Osteocyte (in vitro differentiated cells): ENCODE measurements at regions not wholly inside any gene's neighbourhood (a gene's known extent, or its start where the extent isn't known, plus 50 kb on each side); places are given as distances from the start of the nearest gene placed in this dataset.
"Not testable (repeated sequence)": the region's sequence is repeated elsewhere in the genome, so short reads cannot be mapped to it uniquely, and the experiment has no call there.

Experiments
- DNase-seq: peaks from one replicate; pipeline ENCODE4 v3.0.0; 2021; ENCODE audit warnings: mixed read lengths; ENCODE audit not compliant: unreplicated experiment; ENCODE audit errors: extremely low spot score
- H3K27ac Mint-ChIP-seq: one replicate; pipeline ENCODE4 v1.8.0; 2021; ENCODE audit warnings: mild to moderate bottlenecking, mixed read lengths; ENCODE audit not compliant: unreplicated experiment
- H3K27me3 Mint-ChIP-seq: one replicate; pipeline ENCODE4 v1.8.0; 2021; ENCODE audit warnings: mixed read lengths; ENCODE audit not compliant: unreplicated experiment
- H3K36me3 Mint-ChIP-seq: one replicate; pipeline ENCODE4 v1.8.0; 2021; ENCODE audit warnings: mixed read lengths; ENCODE audit not compliant: unreplicated experiment
- H3K4me1 Mint-ChIP-seq: one replicate; pipeline ENCODE4 v1.8.0; 2021; ENCODE audit warnings: mixed read lengths; ENCODE audit not compliant: unreplicated experiment
- H3K4me3 Mint-ChIP-seq: one replicate; pipeline ENCODE4 v1.8.0; 2021; ENCODE audit warnings: mild to moderate bottlenecking, moderate library complexity, mixed read lengths; ENCODE audit not compliant: unreplicated experiment
- H3K9me3 Mint-ChIP-seq: one replicate; pipeline ENCODE4 v1.8.0; 2021; ENCODE audit warnings: mixed read lengths; ENCODE audit not compliant: unreplicated experiment

- not testable (repeated sequence) for H3K36me3 Mint-ChIP-seq, H3K9me3 Mint-ChIP-seq, H3K4me3 Mint-ChIP-seq, H3K4me1 Mint-ChIP-seq, H3K27ac Mint-ChIP-seq, DNase-seq, H3K27me3 Mint-ChIP-seq
Measured at GRCh38 chr2:90290701-90291100, 1599.2 kb downstream of the RPIA start.

DNA sequence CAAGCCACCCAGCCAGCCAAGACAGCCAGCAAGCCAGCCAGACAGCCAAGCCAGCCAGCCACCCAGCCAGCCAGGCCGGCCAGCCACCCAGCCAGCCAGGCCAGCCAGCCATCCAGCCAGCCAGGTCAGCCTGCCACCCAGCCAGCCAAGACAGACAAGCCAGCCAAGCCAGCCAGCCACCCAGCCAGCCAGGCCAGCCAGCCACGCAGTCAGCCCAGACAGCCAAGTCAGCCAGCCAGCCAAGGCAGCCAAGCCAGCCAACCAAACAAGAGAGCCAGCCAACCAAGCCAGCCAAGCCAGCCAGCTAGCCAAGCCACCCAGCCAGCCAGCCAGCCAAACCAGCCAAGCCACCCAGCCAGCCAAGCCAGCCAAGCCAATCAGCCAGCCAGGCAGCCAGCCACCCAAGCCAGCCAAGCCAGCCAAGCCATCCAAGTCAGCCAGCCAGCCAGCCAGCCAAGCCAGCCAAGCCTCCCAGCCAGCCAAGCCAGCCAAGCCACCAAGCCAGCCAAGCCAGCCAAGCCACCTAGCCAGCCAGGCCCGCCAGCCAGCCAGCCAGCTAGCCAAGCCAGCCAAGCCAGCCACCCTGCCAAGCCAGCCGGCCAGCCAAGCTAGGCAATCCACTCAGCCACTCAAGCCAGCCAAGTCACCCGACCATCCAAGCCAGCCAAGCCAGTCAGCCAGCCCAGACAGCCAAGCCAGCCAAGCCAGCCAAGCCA is 1599.9 kb downstream of the RPIA start:
- not testable (repeated sequence) for H3K4me1 Mint-ChIP-seq, H3K4me3 Mint-ChIP-seq, DNase-seq, H3K9me3 Mint-ChIP-seq, H3K27me3 Mint-ChIP-seq, H3K27ac Mint-ChIP-seq, H3K36me3 Mint-ChIP-seq

DNA sequence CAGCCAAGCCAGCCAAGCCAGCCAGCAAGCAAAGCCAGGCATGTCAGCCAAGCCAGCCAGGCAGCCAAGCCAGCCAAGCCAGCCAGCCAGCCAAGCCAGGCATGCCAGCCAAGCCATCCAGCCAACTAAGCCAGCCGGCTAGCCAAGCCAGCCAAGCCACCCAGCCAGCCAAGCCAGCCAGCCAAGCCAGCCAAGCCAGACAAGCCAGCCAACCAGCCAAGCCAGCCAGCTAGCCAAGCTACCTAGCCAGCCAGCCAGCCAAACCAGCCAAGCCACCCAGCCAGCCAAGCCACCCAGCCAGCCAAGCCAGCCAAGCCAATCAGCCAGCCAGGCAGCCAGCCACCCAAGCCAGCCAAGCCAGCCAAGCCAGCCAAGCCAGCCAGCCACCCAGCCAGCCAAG is 1600.5 kb downstream of the RPIA start:
- not testable (repeated sequence) for H3K9me3 Mint-ChIP-seq, DNase-seq, H3K27ac Mint-ChIP-seq, H3K4me1 Mint-ChIP-seq, H3K4me3 Mint-ChIP-seq, H3K36me3 Mint-ChIP-seq, H3K27me3 Mint-ChIP-seq

DNA sequence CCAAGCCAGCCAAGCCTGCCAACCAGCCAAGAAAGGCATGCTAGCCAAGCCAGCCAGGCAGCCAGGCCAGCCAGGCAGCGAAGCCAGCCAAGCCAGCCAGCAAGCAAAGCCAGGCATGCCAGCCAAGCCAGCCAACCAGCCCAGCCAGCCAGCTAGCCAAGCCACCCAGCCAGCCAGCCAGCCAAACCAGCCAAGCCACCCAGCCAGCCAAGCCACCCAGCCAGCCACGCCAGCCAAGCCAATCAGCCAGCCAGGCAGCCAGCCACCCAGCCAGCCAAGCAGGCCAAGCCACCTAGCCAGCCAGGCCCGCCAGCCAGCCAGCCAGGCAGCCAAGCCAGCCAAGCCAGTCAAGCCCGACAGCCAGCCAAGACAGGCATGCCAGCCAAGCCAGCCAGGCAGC is 1601.0 kb downstream of the RPIA start:
- not testable (repeated sequence) for DNase-seq, H3K27ac Mint-ChIP-seq, H3K27me3 Mint-ChIP-seq, H3K4me3 Mint-ChIP-seq, H3K9me3 Mint-ChIP-seq, H3K4me1 Mint-ChIP-seq, H3K36me3 Mint-ChIP-seq

DNA sequence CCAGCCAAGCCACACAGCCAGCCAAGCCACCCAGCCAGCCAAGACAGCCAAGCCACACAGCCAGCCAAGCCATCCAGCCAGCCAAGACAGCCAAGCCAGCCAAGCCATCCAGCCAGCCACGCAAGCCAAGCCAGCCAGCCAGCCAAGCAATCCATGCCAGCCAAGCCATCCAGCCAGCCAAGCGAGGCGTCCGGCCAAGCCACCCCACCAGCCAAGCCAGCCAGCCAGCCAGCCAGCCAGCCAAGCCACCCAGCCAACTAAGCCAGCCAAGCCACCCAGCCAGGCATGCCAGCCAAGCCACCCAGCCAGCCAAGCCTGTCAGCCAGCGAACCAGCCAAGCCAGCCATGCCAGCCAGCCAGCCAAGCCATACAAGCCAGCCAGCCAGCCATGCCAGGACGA is 1601.8 kb downstream of the RPIA start:
- H3K4me3 Mint-ChIP-seq, H3K27me3 Mint-ChIP-seq, H3K4me1 Mint-ChIP-seq, H3K36me3 Mint-ChIP-seq, H3K27ac Mint-ChIP-seq, H3K9me3 Mint-ChIP-seq: not testable (repeated sequence)
- peak; percentile 90 for DNase-seq

- DNase-seq, H3K9me3 Mint-ChIP-seq, H3K36me3 Mint-ChIP-seq, H3K4me3 Mint-ChIP-seq, H3K4me1 Mint-ChIP-seq, H3K27me3 Mint-ChIP-seq, H3K27ac Mint-ChIP-seq: not testable (repeated sequence)
Measured at GRCh38 chr2:90293806-90294205, 1602.3 kb downstream of the RPIA start.

- H3K27ac Mint-ChIP-seq, H3K27me3 Mint-ChIP-seq, H3K4me1 Mint-ChIP-seq, H3K4me3 Mint-ChIP-seq, H3K9me3 Mint-ChIP-seq, DNase-seq, H3K36me3 Mint-ChIP-seq: not testable (repeated sequence)
Measured at GRCh38 chr2:90295036-90295750, 1603.7 kb downstream of the RPIA start.

DNA sequence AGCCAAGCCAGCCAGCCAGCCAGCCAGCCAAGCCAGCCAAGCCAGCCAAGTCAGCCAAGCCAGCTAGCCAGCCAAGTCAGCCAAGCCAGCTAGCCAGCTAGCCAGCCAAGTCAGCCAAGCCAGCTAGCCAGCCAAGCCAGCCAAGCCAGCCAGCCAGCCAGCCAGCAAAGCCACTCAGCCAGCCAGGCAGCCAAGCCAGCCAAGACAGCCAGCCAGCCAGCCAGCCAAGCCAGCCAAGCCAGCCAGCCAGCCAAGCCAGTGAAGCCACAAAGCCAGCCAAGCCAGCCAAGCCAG is 1605.0 kb downstream of the RPIA start:
- H3K27ac Mint-ChIP-seq, H3K9me3 Mint-ChIP-seq, H3K4me1 Mint-ChIP-seq, H3K27me3 Mint-ChIP-seq, H3K36me3 Mint-ChIP-seq, H3K4me3 Mint-ChIP-seq: not testable (repeated sequence)
- DNase-seq, result peak; percentile 86

- H3K36me3 Mint-ChIP-seq, H3K27ac Mint-ChIP-seq, H3K4me3 Mint-ChIP-seq, H3K9me3 Mint-ChIP-seq, H3K27me3 Mint-ChIP-seq, H3K4me1 Mint-ChIP-seq: not testable (repeated sequence)
- peak; percentile 68 for DNase-seq
Measured at GRCh38 chr2:90297701-90298100, 1606.2 kb downstream of the RPIA start.

DNA sequence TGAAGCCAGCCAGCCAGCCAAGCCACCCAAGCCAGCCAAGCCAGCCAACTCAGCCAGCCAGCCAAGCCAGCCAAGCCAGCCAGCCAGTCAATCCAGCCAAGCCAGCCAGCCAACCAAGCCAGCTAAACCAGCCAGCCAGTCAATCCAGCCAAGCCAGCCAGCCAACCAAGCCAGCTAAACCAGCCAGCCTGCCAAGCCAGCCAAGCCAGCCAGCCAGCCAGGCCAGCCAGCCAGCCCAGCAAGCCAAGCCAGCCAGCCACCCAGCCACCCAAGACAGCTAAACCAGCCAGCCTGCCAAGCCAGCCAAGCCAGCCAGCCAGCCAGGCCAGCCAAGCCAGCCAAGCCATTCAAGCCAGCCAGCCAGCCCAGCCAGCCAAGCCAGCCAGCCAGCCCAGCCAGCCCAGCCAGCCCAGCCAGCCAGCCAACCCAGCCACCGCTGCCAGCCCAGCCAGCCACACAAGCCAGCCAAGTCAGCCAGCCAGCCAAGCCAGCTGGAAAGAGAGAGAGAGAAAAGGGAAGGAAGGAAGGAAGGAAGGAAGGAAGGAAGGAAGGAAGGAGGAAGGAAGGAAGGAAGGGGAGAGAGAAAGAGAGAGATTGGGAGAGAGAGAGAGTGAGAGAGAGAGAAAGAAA is 1606.8 kb downstream of the RPIA start:
- H3K27ac Mint-ChIP-seq, H3K36me3 Mint-ChIP-seq, H3K4me1 Mint-ChIP-seq, H3K9me3 Mint-ChIP-seq, H3K27me3 Mint-ChIP-seq, H3K4me3 Mint-ChIP-seq: not testable (repeated sequence)
- DNase-seq, result peak; percentile 66

- not testable (repeated sequence) for DNase-seq, H3K27me3 Mint-ChIP-seq, H3K27ac Mint-ChIP-seq, H3K4me1 Mint-ChIP-seq, H3K4me3 Mint-ChIP-seq, H3K36me3 Mint-ChIP-seq, H3K9me3 Mint-ChIP-seq
Measured at GRCh38 chr2:90298983-90299382, 1607.5 kb downstream of the RPIA start.

DNA sequence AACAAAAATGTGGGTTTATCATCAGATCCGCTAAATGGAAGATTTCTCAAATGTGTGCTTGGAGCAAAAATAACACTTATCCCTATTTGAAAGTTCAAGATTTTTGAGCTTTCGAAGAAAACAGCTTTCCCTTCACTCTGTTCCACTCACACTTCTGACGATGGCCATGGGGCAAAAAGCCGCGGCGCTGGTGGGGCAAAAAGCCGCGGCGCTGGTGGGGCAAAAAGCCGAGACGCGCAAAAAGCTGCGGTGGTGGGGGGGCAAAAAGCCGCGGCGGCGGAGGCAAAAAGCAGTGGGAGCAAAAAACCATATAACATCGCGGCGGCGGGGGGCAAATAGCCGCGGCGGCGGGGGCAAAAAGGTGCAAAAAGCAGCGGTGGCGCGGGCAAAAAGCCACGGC is 1631.5 kb downstream of the RPIA start:
- H3K9me3 Mint-ChIP-seq, DNase-seq, H3K27ac Mint-ChIP-seq, H3K36me3 Mint-ChIP-seq, H3K27me3 Mint-ChIP-seq, H3K4me1 Mint-ChIP-seq: not testable (repeated sequence)
- peak overlapping the region; percentile 52 for H3K4me3 Mint-ChIP-seq
